Right kidney (tissue), 1 donor: ENCODE measurements at regions not wholly inside any gene's neighbourhood (a gene's known extent, or its start where the extent isn't known, plus 50 kb on each side); places are given as distances from the start of the nearest gene placed in this dataset.
"Not testable (repeated sequence)": the region's sequence is repeated elsewhere in the genome, so short reads cannot be mapped to it uniquely, and the experiment has no call there.

Experiments used
- DNase-seq: peaks from one replicate; pipeline ENCODE4 v3.0.0-alpha.2; 2016

GRCh38 chr20:40634891-40635290 lies 54.1 kb downstream of the MAFB start:
- no peak for DNase-seq

- no peak for DNase-seq
These were observed 55.7 kb downstream of the MAFB start for GRCh38 chr20:40633123-40633850.

DNA sequence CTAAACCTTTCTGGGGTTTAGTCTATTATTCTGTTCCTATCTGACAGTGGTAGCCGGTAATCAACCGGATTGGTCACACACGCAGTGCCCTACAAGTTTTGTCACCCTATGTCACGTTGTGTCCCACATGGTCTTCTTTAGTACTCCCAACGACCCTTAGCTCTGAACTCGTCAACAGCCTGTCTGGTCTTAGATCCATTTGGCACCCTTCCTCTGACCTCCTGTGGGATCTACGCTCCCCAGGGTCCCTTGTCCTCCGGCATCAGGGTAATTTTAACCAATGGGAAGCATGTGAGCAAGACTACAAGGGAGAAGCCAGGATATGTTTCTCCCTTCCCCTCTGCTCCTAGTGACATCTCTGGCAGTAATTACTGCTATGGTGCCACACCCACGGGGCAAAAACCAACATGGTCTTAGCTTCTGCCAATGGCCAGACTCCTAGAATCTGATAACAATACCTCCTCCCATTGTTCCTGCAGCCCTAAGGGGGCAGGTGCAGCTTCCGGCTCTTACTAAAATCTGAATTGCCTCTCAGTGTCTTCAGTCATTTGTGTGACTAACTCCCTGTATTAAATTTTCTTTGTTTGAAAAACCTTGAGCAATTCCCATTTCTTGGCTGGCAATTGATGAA lies 56.6 kb downstream of the MAFB start:
- no peak for DNase-seq

- no peak for DNase-seq
These were observed 57.9 kb downstream of the MAFB start for GRCh38 chr20:40631119-40631631.

DNA sequence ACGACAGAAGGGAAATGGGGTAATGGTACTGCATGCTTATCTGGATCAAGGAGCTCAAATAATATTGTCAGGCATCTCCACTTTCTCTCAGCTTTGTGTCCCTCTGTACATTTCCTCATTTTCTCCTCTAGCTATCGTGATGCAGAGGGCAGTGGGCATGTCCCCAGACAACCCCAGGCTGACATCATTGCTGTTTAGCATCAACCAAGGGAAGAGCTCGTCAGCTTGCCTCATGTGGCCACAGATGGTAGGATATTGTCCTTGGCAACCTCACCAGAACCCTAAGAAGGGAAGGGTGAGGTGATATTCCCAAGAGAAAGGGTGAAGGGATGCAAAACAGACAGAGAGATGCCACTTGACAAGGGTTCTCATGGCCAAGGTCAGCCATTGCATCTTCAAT lies 58.3 kb downstream of the MAFB start:
- no peak for DNase-seq

DNA sequence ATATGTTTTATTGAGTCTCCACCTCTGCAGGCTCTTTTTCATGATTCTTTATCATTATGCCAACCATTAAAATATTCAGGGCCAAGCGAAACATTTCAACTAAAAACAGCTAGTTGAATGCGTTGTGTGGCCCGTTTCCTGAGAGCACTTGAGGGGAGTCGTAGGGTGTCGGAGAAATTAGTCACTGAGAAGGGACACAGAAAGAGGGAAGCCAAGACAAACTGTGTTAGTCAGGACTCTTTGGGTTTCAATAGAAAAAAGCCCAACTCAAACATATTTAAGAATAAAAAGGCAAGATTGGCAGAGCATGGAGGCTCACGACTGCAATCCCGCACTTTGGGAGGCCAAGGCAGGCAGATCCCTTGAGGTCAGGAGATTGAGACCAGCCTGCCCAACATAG lies 58.9 kb downstream of the MAFB start:
- no peak for DNase-seq

DNA sequence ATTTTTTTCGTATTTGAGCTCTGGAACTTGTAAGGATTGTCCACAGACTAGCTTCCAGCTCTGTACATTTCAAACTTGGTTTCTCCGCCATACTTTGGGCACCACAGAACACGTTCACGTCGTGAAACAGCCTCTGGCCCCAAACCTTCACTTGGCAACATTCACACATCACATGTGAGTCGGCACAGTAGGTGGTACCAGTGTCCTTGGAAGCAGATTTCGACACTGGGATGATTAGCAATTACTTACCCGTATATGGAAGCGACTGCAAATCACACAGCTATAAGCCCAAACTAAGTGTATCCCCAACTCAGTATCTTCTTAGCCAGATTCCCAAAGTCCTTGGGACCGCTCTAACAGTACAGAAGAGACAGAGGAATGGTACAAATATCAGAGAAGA lies 60.2 kb downstream of the MAFB start:
- DNase-seq: no peak

- not testable (repeated sequence) for DNase-seq
These were observed 70.0 kb downstream of the MAFB start for GRCh38 chr20:40619053-40619452.

GRCh38 chr20:40617594-40617993 lies 71.4 kb downstream of the MAFB start:
- DNase-seq: no peak

GRCh38 chr20:40612837-40613236 lies 76.2 kb downstream of the MAFB start:
- no peak for DNase-seq

DNA sequence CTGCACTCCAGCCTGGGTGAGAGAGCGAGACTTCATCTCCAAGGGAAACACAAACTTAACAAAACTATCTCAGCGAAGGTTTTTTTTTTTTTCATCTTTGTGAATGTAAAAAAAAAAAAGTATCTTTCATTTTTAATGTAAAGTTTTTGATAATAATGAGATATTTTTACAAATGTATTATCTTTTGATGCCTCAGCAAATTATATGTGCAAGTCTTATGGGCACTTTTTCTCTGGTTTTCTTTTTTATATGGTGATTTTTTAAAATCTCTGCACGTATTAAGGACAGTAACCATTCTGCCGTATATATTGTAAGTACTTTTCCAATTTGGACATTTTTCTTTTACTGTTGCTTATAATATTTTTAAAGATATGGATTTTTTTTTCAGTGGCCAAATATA lies 76.8 kb downstream of the MAFB start:
- DNase-seq: no peak

- DNase-seq: no peak
These were observed 78.3 kb downstream of the MAFB start for GRCh38 chr20:40610730-40611129.

GRCh38 chr20:40607927-40608326 lies 81.1 kb downstream of the MAFB start:
- DNase-seq: no peak

DNA sequence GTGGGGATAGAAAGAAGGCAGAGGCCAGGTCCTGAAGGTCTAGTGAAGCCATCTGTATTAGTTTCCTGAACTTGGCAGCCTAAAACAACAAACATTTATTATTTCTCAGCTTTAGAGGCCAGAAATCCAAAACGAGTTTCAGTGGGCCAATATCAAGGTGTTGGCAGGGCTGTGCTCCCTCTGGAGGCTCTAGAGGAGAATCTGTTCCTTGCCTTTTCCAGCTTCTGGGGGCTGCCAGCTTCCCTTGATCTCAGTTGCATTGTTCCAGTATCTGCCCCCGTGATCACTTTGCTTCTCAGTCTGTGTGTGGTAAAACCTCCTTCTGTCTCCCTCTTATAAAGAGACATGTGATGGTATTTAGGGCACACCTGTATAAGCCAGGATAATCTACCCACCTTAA lies 82.4 kb downstream of the MAFB start:
- no peak for DNase-seq

- no peak for DNase-seq
These were observed 82.8 kb downstream of the MAFB start for GRCh38 chr20:40606237-40606636.

DNA sequence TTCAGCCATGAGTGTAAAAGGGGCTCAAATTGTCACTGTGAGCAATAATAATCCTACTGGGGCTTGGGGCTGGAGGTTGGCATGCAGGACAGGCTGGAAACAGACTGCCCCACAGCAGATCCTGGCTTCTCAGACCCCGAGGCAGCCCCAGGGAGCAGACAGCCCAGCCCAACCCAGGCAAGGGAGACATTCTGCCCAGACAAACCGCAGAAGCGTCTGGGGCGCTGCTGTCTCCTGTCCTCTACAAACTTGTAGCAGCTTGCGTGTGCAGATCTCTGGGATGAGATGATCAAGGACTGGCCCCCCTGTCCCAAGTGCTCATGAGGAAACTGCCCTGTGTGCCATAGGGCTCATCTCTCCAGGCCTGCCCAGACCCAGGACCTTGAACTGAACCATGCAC lies 84.6 kb downstream of the MAFB start:
- DNase-seq: no peak

- DNase-seq: no peak
These were observed 85.9 kb downstream of the MAFB start for GRCh38 chr20:40603057-40603651.

- DNase-seq: no peak
These were observed 86.7 kb downstream of the MAFB start for GRCh38 chr20:40602381-40602780.

DNA sequence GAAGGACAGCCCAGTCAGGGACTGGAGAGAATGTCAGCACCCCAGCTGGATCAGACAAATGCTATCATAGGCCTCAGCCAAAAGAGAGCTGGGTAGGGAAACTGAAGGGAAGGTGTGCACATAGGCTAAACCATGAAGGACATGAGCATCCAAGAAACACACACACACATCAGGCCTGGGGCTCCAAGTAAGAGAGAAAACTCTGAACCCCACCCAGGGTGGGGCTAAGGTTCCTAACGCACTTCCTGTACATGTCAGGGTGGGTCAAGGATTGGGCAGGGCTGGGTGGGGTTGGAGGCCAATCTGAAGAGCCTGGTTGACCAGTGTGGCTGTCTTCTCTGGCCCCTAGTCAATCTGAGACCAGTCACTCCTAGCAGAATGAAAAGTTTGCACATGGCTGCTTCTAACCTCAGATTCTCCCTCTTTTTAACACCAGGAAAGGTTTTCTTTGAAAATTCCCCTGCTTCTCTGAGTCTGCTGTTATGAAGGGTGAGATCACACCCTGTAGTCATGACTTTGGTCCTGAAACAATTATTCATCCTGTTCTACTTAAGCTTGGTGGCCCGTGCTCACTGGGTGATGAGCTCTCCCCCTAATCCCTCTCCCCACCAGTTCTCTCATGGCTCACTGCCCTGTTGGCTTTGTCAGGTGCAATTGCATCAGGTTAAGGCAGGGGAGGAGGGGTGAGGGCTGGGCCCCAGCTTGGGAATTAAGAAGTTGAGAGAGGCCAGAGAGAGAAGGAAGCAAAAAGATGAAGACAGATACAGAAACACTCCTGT lies 88.4 kb downstream of the MAFB start:
- DNase-seq: no peak

DNA sequence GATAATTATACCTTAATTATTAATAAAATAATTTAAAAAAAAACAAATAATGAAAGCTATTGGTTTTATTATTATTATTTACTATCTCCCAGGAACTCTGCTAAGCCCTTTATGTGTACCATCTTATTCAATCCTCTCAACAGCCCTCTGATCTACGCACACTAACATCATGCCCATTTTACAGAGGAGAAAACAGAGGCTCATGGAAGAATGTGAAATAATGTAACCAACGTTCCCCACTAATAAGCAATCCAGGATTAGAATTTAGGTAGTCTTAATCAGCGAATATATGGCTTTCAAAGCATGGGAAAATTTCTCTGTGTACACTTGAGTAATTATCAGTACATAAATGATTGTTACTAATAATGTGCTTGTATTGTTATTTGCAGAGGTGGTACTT lies 89.0 kb downstream of the MAFB start:
- no peak for DNase-seq

DNA sequence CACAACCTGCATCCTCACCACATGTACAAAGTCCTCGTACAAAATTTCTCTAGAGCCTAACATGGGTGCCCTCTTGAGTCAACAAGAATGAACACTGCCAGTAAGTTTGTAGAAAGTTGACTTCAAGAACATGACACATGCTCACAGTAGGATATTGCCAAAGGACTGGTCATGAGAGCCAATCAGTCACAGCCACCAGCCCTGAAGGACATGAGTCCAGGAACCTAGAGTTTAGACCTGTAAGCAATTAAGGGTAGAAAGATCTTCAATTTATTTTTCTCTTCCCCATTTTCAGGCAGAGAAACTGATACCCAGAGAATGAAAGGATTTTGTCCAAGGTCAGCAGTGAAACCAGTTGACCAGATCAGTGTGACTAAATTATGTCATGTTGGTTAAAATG lies 96.1 kb downstream of the MAFB start:
- DNase-seq: no peak

DNA sequence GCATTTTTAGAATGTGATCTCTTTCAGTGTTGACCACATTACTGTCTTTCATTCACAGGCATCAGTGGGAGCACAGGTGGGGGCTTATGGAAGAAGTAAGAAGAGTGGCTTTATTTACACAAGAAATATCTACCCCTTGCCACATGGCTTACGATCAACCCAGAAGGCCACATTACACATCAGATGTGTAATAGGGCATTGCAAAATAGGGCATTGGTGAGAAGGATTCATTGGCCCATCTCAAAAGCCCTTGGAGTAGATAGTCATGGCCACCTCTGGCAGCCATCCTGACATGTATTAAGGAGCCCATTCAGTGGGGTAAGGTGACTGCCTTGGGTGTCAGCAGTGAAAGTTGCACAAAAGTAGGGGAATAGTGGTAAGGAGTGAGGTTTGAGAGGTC lies 97.5 kb downstream of the MAFB start:
- no peak for DNase-seq

- no peak for DNase-seq
These were observed 97.9 kb downstream of the MAFB start for GRCh38 chr20:40591119-40591518.
